ENCODE measurements at regions not wholly inside any gene's neighbourhood (a gene's known extent, or its start where the extent isn't known, plus 50 kb on each side); places are given as distances from the start of the nearest gene placed in this dataset.

DNA sequence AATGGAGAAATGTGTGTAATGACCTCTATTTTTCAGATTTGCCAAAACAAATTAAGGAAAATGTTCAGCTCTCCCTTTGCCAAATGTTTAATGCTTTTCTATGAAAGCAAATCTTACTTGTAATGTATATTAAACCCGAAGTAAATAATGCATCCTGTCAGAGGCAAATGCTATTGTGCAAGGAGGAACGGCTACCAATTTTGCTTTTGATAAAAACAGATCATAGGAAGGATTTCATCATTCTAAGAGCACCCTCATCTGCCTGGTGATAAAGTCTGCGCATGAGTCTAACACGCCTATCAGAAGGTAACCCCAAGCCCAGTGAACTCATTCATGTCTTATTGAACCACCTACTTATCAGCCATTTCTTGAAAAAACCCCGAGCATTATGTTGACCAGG is 412.4 kb upstream of the MKI67 start:
- no peak for DNase-seq

DNA sequence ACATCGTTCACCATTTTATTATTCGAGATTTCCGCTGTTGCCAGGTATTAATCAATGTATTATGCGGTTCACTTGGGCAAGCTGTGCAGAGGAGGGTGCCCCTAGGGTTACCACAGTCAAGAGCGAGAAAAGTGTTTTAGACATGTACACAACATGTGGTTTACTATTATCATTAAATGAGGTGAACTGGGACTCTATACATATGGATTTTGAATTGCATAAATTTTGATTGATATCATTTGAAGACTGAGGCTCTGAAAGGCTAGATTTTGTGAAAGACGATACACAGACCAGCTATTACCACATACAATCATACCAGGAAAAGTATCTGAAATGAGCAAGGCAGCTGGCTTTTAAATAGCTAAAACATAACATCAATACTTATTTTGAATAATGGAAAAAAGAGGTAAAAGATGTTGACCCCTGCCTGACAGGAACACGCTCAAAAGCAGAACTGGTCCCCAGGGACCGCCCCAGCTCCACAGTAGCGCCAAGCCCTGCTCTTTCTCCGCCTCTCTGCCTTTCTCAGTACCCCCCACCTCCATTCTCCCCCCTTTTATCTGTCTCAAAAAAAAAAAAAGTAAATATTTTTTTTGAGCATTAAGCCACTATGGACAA is 413.4 kb upstream of the MKI67 start:
- no peak for DNase-seq

DNA sequence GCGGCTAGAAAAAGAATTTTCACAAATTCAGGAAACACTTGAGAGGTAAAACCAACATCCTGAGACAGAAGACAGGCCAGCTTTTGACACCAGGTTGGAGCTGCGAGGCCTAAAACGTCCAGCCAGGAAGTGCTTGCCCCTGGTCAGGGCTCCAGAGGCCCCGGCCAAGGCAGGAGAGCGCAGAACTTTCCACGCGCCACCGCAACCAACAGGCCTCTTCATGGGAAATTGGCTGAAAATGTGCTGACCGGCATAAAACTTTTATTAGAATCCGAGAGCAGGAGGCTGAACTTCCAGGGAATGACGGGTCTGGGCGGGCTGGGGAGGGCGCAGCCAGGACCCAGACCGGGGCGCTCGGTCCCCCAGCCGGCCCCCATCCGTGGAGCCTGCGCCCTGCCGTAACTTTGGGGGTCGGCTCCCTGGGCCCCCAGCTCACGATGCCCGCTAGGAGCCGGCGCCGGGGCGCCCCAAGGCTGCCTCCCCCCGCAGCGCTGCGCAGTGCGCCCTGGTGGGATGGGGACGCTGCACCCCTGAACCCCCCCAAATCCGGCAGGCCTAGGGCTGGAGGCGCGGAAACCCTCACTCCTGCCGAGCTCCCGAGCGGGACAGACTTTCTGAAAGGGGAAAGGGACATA is 414.0 kb upstream of the MKI67 start:
- no peak for DNase-seq

DNA sequence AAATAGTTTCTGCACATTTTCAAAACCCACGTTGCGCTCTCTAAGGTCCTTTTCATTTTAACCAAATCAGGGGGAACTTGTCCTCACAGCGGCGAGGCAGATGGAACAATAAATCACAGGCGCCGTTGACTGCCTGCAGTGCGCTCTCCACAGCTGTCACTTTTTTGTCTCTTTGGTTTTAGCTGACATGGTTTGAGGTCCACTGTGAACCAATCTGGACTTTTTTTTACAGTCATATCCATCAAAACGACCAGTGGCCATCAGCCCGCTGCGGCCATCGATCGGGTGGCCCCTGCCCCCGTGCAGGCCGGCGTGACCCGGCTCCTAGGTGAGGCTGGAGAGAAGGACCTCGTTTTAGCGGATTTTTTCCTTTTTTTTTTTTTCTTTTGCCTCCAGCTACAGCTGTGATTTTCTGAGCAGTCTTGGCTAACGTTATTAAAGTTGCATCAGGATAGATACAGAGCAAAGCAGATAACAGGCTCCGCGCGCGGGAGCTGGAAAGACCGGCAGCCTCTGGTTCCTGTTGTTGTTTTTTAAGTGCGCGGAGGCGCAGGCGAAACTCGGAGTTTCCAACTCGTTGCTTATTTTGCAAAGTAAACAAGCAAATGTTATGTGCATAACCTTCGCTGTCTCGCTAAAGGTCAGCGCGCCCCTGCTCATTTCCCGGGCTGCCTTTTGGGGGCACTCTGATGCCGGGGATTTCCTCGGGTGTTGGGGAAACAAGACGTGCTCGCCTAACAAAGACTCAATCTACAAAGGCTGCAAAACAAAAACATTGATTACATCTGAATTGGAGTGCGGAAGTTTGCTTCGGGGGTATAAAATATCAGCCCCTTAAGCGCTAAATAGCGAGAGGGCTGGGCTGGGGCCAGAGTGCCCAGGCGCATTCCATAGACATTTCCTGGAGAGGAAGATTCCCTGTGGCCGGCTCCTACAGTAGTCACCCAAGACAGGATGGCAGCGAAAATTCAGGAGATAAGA is 414.8 kb upstream of the MKI67 start:
- DNase-seq = peak; percentile 62

DNA sequence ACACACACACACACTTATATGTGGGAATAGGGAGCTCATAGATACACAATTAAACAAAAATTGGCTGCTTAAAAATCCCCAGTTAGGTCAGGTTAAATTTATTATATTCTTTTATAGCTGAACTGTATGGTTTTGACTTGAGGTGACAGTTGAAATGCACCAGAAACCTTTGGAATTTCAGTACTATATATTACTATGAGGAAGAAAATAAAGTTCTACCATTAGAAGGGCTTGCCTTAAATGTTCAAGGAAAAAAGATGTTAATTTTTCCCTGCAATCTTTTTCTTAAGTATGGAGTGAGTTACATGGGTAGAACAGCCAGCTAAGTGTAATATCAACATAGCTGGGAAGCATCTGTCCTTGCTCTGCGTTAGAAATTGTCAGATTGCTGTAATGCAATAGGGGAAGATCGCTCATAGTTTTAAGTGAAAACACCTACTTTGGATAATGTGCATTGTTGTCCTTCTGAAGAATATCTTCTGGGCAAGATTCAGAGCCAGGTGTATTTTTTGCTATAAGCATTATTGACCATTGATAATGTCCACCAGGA is 415.8 kb upstream of the MKI67 start:
- DNase-seq = no peak

DNA sequence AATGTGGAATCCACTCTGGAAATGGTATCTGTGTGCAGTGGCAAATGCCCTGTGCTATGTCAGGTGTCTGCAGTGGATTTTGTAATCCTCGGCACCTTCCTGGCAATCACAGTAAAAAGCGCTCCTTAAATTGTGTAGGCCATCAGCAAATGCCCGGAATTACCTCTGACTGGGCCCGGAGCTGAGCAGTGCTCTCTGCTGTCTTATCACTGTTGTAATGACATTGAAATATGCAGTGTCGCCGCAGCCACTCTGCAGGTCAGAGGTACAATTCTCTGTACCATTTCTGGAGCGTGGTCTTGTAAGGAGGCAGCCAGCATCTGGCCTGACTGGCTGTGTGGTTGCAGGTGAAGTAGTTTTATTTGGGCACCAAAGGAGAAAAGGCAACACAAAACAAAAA is 416.4 kb upstream of the MKI67 start:
- no peak for DNase-seq

DNA sequence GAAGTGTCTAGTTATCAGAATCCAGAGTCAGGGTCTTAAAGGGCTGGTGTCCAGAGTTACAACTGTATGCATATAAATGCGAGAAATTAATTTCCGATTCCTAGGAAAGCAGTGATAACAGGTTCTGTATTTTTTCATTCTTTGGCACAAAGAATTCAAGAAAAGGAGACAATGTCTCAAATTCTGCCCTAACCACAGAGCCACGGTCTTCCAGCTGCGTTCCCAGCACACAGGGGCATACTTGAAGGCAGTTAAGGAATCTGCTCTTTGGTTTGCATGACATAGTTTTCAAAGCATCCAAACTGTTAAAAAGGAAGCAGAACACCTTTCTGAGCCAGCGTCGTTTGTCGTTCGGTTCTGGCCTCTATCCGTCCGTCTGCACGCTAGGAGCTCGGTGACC is 416.9 kb upstream of the MKI67 start:
- no peak for DNase-seq

DNA sequence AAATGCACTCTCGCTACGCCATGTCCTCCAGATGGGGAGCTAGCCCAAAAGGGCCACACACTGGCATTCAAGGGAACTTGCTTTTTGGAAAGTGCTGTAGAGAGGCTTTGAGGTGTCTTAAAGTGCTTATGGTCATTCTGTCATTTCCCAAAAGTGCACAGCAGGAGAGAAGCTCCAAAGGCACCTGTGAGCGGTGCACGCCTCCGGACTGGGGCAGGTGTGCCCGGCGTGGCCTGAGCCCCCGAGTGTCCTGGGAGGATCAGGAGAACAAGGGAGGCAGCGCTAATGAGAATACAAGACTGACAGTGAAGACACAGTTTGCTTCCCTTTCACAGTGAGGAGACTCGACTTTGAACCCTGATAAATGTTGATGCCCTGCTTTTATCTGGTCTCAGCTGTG is 419.0 kb upstream of the MKI67 start:
- DNase-seq = no peak

DNA sequence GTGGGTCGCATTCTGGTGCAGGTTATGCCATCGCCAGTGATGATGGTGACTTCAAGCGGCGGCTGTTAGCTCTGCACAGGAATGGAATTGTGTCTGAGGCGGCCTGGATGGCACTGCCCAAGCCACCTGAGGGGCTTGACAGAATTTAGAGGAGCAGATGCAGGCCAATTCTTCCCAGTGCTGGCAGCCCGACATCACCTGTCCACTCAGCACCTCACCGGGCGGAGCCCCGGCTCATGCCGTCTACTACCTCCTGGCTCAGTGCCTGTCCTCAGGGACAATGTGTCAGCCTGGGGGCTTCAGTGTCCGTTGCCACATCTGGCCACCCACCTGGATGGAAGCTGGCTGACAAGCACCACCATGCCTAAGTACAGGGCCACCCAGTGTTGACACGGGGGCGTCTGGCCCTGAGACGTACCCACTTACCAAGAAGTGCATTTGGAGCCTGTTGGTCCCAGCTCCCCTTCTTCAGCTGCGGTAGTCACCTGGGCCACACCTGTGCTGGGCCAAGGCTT is 420.5 kb upstream of the MKI67 start:
- no peak for DNase-seq

DNA sequence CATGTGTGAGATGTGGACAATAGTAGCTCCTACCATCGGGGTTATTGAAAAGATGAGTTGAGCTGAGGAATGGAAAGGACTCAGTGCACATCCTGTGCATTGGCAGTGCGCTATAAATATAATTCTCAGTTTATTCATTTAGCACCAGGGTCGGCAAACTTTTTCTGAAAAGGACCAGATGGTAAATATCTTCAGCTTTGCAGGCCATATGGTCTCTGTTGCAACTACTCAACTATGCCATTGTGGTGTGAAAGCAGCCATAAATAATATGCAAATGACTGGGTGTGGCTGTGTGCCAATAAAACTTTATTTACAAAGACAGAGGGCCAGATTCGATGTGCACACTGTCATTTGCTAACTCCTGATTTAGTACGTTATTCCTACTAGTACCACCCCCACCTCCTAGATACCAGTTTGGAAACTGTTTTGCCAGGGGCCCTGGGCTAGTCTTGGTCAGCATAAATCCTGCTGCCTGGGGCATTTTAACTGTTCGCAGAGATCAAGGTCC is 422.9 kb upstream of the MKI67 start:
- DNase-seq = peak; percentile 51

DNA sequence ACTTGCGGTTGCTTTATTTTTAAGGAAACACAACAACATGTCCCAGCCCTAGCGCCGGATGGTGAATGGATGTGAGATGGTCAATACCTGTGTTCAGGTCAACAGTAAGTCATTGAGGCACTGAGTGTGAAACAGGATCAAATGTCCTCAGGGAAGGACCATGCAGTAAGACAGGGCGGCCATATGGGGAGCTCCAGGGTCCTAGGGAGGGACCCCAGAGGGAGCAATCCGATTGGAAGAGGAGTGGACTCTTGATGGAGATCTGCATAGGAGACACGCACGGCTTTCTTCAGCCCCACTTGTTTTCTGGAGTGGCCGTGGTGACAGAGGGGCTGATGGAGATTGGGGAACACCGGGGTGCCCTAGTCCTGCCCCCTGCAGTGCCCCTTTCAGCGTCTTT is 423.8 kb upstream of the MKI67 start:
- DNase-seq = no peak

DNA sequence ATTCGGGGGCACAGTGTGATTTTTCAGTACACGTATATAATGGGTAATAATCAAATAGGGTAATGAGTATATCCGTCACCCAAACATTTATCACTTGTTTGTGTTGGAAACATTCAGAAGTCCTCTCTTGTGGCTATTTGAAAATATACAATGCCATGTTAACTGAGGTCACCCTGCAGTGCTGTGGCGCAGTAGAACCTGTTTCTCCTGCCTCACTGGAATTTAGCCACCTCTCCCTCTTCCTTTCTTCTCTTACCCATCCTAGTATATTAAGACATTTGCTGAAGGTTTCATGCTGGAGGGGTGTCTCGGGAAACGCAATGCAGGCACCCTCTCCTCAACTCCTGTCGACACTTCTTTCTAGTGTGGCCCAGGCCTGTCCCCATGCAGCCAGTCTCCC is 425.3 kb upstream of the MKI67 start:
- DNase-seq = no peak

DNA sequence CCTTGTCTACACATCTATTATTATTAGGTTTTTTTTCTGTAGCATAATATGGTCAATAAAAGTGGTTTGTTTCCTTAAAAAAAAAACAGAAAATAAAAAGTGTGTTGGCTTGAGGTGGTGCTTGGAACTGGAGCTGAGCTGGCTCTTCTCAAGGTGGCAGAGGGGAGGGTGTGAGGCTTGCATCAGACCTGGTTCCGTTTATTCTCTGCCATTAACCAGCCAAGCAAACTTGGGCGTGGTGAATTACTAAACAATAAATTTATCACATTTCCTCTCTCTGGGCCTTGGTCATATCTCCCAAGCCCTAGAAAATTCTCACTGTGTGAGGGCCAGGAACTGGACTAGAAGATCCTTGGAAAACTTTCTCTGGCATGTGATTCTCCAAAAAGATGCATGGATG is 427.5 kb upstream of the MKI67 start:
- no peak for DNase-seq

DNA sequence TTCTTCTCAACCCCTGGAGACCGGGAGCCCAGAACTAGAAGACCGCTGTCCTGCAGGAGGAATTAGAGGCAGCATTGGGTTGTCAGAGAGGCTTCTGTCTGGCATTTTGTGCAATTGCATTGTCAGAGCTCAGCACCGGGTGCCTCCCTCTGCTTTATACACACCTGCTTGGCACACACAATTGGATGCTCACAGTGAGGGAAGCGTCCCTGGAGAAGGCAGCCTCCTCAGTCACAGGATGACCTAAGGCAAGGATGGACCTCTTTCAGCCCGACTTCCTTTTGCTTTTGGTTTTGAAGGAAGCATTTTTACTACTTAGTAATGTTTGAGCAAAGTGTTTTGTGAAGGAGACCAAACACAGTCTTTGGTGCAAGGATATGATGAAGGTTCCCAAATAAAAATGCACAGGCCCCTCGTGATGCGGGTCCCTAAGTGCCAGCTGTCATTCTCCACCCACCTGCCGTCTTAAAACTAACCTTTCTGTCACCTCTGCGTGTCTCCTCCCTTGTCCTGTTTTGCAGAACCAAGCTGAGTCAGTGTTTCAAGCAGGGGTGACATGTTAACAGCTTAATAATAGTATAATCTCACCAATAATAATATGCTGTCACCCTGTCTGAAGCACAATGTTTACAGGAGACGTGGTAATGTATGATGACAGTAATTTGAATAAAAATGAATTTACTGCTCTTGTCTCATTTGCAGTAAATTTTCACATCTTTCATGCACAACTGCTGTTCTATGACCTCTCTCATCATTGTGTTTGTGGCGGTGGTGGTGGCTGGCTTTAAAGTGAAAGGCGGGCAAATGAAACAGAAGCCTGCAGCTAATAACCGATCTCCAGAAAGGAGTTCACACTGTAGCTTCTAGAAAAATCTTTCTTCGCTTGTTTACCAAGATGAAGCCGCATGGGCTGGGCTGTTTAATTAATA is 430.2 kb upstream of the MKI67 start:
- no peak for DNase-seq

DNA sequence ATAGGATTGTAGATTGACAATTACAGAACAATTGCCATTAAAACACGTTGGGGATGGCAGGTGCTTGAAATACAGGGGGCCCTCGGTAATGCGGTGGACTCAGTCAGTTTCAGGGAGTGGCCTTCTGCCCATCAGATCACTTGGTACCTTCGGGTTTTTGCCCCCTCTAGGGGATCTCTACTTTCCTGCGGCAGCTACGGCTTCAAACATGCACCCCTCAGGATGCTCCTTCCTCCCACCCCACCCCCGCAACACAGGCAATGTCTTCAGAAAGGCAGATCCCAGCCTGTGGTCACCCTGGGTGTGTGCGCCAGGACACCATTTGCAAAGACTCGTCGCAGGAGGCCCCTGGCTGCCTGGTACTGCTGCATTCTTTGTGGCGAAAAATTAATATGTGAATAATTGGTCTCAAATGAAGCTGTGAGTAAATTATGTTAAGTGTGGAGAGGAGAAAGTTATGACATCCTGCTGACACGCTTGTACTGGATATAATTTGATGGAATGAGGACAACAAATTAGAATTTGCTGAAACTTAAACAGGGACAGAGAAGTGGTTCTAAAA is 431.0 kb upstream of the MKI67 start:
- no peak for DNase-seq

DNA sequence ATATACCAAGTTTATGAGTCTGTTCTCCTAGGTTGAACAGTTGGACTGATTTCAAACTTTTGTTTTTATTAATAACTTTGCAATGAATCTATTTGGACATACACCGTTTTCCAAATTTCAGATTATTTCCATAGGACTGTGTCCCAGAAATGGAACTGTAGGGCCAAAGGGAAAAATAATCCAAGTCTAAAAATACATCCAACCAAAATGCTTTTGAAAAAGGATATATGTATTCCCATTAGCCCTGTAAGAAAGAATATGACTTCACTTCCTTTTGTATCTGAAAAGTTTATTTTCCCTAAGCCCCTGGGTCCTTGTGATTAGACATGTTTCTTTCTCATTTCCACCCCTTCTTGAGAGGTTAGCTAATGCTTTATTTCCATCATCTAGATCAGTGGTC is 434.2 kb upstream of the MKI67 start:
- no peak for DNase-seq

DNA sequence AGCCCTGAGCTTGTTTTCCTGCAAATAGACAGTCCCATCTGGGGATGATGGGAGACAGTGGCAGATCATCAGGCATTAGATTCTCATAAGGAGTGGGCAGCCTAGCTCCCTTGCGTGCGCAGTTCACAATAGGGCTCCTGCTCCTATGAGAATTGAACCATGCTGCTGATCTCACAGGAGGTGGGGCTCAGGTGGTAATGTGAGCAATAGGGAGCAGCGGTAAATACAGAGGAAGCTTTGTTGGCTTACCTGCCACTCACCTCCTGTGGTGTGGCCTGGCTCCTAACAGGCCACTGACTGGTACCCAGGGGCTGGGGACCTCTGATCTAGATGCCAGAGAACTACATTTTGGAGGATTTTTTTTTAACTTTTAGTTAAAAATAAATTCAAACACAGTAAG is 434.8 kb upstream of the MKI67 start:
- DNase-seq = no peak

DNA sequence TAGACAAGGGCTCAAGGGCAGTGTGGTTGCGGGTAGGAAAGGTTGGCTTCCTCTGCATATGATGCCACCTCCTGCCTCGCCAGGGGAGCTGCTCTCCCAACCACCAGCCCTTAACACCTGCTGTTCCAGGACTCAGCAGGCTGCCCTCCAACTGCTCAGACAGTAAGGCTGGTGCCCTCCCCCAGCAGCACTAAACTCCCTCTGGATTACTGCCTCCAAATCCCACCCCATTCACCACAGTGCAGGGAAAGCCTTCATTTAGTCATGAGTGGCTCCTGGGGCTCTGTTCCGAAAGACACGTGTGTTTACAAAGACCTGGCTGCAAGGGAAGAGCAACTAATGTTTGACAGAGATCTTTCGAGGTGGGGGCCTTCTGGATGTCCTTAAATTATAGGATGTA is 437.2 kb upstream of the MKI67 start:
- no peak for DNase-seq

DNA sequence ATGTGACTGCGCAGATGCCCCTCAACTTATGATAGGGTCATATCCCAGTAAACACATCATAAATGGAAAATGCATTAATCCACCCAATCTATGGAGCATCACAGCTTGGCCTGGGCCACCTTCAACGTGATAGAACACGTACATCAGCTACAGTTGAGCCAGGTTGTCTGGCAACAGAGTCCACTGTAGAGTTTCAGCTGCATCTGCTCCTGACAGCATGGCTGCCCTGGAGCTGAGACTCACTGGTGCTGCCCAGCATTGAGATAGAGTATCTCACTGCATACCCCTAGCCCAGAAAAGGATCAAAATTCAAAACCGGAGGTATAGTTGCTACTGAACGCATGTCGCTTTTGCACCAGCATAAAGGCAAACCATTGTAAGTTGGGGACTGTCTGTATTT is 437.7 kb upstream of the MKI67 start:
- no peak for DNase-seq

DNA sequence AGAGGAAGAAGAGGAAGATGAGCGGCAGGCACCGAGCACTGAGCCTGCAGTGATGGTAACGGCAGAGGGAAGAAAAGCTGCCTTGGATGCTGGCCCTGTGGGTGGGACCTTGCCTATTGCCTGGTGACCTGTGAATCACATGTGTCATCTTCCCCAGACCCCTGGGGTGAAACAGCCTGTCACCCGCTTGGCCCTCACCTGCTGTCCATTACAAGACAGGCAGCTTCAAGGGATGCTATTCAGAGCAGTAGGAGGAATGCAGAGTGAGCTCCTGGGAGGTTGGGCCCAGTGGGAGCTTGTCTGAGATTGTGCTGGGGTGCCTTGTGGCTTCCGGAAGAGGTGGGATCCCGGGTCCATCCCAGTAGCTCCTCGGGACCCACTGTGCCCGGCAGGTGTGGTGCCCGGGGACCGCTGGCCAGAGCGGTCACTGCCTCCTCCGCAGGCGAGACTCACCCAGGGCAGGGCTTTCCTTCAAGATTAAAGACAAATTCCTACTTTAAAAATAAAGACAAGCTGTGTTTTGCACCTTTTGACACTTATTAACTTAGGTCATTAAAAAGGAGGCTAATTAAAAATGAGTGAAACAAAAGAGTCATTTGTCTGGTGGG is 440.2 kb upstream of the MKI67 start:
- no peak for DNase-seq

DNA sequence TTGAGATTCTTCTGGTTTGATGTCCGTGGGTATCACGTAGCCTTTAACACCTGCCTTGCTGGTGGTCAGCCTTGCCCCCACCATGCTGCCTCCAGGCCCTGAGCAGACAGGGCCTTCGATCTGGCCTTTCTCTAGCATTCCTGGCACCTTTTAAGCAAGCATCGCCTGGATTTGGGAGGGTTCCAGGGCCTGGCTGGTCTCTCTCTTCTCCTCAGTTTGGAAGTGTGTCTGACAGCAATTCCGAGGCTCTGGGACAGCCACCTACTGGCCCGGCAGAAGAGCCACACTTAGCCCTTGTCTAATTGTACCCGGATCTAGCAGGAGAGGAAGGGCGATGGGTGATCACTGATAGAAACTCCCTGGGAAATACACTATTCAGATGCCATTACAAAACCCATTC is 441.3 kb upstream of the MKI67 start:
- peak; percentile 28 for DNase-seq
